CD14-positive monocyte (primary cell): ENCODE measurements at regions not wholly inside any gene's neighbourhood (a gene's known extent, or its start where the extent isn't known, plus 50 kb on each side); places are given as distances from the start of the nearest gene placed in this dataset.

Experiments
- DNase-seq, 3 donors: peaks; one replicate each; pipeline ENCODE4 v3.0.0-alpha.2; 2011 to 2022
- H2AFZ ChIP-seq: 2 replicates; pipeline ENCODE4 v1.6.0; 2012; ENCODE audit warnings: mild to moderate bottlenecking, low read depth, low read length, inconsistent platforms; ENCODE audit not compliant: insufficient read depth, poor library complexity, severe bottlenecking
- H3K27ac ChIP-seq, 2 donors: 1 replicate in 1 of 2; 2 replicates in 1 of 2; pipeline ENCODE4 v1.5.1; 2012 to 2013; ENCODE audit warnings: low read length in 2 of 2, control low read depth in 1 of 2, inconsistent platforms in 1 of 2, low read depth in 1 of 2, mild to moderate bottlenecking in 1 of 2
- H3K27me3 ChIP-seq, 2 donors: one replicate each; pipeline versions ENCODE4 v1.6.0 to v1.6.1; 2011 to 2013; ENCODE audit warnings: low read length in 2 of 2; ENCODE audit not compliant: control insufficient read depth in 2 of 2, insufficient read depth in 2 of 2
- H3K36me3 ChIP-seq, 2 donors: replicated peaks in 1 of 2; 1 replicate in 1 of 2; 2 replicates in 1 of 2; pipeline versions ENCODE4 v1.5.1 to v1.6.1; 2012 to 2013; ENCODE audit warnings: low read length in 2 of 2, control low read depth in 1 of 2, inconsistent platforms in 1 of 2, mild to moderate bottlenecking in 1 of 2; ENCODE audit not compliant: insufficient read depth in 2 of 2, control insufficient read depth in 1 of 2
- H3K4me1 ChIP-seq, 2 donors: 1 replicate in 1 of 2; 2 replicates in 1 of 2; pipeline versions ENCODE4 v1.5.1 to v1.6.1; 2012 to 2013; ENCODE audit warnings: low read length in 2 of 2, control low read depth in 1 of 2, inconsistent platforms in 1 of 2, mild to moderate bottlenecking in 1 of 2, moderate library complexity in 1 of 2; ENCODE audit not compliant: insufficient read depth in 2 of 2, control insufficient read depth in 1 of 2
- H3K4me2 ChIP-seq: replicated peaks from 2 replicates; pipeline ENCODE3; 2012; ENCODE audit warnings: low read length, moderate library complexity, mild to moderate bottlenecking; ENCODE audit not compliant: poor library complexity, severe bottlenecking; ENCODE audit errors: extremely low read depth
- H3K4me3 ChIP-seq, 3 experiments: fragments of 200-600 bp in 1 of 3; sonication (generic) in 1 of 3; replicated peaks in 1 of 3; 1 replicate in 2 of 3; 2 replicates in 1 of 3; pipeline ENCODE4 v1.5.1; 2011 to 2013; ENCODE audit warnings: low read length in 3 of 3, mild to moderate bottlenecking in 3 of 3, control low read depth in 2 of 3, low read depth in 2 of 3, inconsistent platforms in 1 of 3, moderate library complexity in 1 of 3
- H3K79me2 ChIP-seq: 2 replicates; pipeline ENCODE4 v1.6.0; 2012; ENCODE audit warnings: mild to moderate bottlenecking, control low read depth, inconsistent platforms, low read length, moderate library complexity; ENCODE audit not compliant: insufficient read depth
- H3K9ac ChIP-seq: 2 replicates; pipeline ENCODE4 v1.6.0; 2017; ENCODE audit warnings: low read length, mild to moderate bottlenecking; ENCODE audit not compliant: insufficient read depth, poor library complexity, severe bottlenecking
- H3K9me3 ChIP-seq, 2 donors: replicated peaks in 1 of 2; 1 replicate in 1 of 2; 2 replicates in 1 of 2; pipeline versions ENCODE4 v1.5.1 to v1.6.1; 2012 to 2013; ENCODE audit warnings: low read length in 2 of 2, control low read depth in 1 of 2; ENCODE audit not compliant: control insufficient read depth in 1 of 2, insufficient read depth in 1 of 2
- H4K20me1 ChIP-seq: 2 replicates; pipeline ENCODE4 v1.6.0; 2012; ENCODE audit warnings: mild to moderate bottlenecking, low read length, control low read depth, moderate library complexity; ENCODE audit not compliant: insufficient read depth
- H3K27ac Mint-ChIP-seq, 7 donors: one replicate each; pipeline ENCODE4 v1.8.0; 2020; ENCODE audit warnings: mild to moderate bottlenecking in 7 of 7, mixed read lengths in 7 of 7, moderate library complexity in 6 of 7, inconsistent platforms in 2 of 7
- H3K27me3 Mint-ChIP-seq, 3 donors: one replicate each; pipeline ENCODE4 v1.8.0; 2021 to 2022; ENCODE audit warnings: low read depth in 3 of 3, mild to moderate bottlenecking in 3 of 3, mixed read lengths in 3 of 3, moderate library complexity in 3 of 3, inconsistent platforms in 1 of 3
- H3K36me3 Mint-ChIP-seq, 2 donors: one replicate each; pipeline ENCODE4 v1.8.0; 2020; ENCODE audit warnings: mixed read lengths in 2 of 2, inconsistent platforms in 1 of 2, mild to moderate bottlenecking in 1 of 2
- H3K4me1 Mint-ChIP-seq: one replicate; pipeline ENCODE4 v1.8.0; 2020; ENCODE audit warnings: mild to moderate bottlenecking, mixed read lengths
- H3K4me3 Mint-ChIP-seq, 2 donors: one replicate each; pipeline ENCODE4 v1.8.0; 2020; ENCODE audit warnings: mild to moderate bottlenecking in 2 of 2, mixed read lengths in 2 of 2, moderate library complexity in 1 of 2
- H3K9me3 Mint-ChIP-seq, 7 donors: one replicate each; pipeline ENCODE4 v1.8.0; 2020 to 2022; ENCODE audit warnings: mixed read lengths in 7 of 7, mild to moderate bottlenecking in 6 of 7, moderate library complexity in 6 of 7, inconsistent platforms in 2 of 7
- WGBS: methylation state at CpG from one replicate; pipeline ENCODE4 v1.1.5; 2013; ENCODE audit warnings: missing lambda C conversion rate; ENCODE audit not compliant: insufficient coverage; 5-methylcytosine and 5-hydroxymethylcytosine counted together
- intact Hi-C, 2 donors: fragments of 100-400 bp; cut with micrococcal nuclease; formaldehyde crosslinking; loops; one replicate each; pipeline versions ENCODE4 v1.15.0 to v1.15.1; 2023
- TF ChIP-seq, protein P1 (sequence below): fragments of 200-600 bp; IDR thresholded peaks from one replicate; pipeline ENCODE4 v1.8.0; 2022; ENCODE audit warnings: antibody characterized with exemption, mild to moderate bottlenecking

DNA sequence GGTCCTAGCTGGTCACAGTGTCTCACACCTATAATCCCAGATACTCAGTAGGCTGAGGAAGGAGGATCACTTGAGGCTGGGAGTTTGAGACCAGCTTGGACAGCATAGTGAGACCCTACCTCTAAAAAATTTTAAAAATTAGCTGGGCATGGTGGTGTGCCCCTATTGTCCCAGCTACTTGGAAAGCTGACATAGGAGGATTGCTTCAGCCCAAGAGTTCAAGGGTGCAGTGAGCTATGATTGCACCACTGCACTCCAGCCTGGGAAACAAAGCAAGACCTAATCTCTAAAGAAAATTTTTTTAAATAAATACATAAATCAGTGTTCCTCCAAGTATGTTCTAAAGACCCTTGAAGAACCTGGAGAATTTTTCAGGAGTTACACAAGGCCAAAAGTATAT is 50.6 kb upstream of the GNAO1 start:
- no peaks in the 10 kb centered on the region for H3K4me1 ChIP-seq
- no peaks in the 10 kb centered on the region for H3K4me1 Mint-ChIP-seq
- TF ChIP-seq, protein P1, sequence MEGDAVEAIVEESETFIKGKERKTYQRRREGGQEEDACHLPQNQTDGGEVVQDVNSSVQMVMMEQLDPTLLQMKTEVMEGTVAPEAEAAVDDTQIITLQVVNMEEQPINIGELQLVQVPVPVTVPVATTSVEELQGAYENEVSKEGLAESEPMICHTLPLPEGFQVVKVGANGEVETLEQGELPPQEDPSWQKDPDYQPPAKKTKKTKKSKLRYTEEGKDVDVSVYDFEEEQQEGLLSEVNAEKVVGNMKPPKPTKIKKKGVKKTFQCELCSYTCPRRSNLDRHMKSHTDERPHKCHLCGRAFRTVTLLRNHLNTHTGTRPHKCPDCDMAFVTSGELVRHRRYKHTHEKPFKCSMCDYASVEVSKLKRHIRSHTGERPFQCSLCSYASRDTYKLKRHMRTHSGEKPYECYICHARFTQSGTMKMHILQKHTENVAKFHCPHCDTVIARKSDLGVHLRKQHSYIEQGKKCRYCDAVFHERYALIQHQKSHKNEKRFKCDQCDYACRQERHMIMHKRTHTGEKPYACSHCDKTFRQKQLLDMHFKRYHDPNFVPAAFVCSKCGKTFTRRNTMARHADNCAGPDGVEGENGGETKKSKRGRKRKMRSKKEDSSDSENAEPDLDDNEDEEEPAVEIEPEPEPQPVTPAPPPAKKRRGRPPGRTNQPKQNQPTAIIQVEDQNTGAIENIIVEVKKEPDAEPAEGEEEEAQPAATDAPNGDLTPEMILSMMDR, result no peak
- H3K27ac Mint-ChIP-seq, result no peak overlapping the region
- intact Hi-C loops, result no loop called here
- no peak overlapping the region for H3K4me2 ChIP-seq
- H3K36me3 Mint-ChIP-seq, result no peaks in the 10 kb centered on the region
- no peaks in the 10 kb centered on the region for H3K9me3 ChIP-seq
- no peak overlapping the region for H3K9ac ChIP-seq
- no peak overlapping the region for H3K4me3 Mint-ChIP-seq
- H3K27me3 ChIP-seq, result peaks cover 2 to 5% of the 10 kb centered on the region in 2 donors
- H3K27ac ChIP-seq, result no peak overlapping the region
- no peaks in the 10 kb centered on the region for H3K36me3 ChIP-seq
- H4K20me1 ChIP-seq, result no peaks in the 10 kb centered on the region
- no peak overlapping the region for H2AFZ ChIP-seq
- H3K9me3 Mint-ChIP-seq, result peaks cover 0 to 3% (median 0%) of the 10 kb centered on the region in 7 donors
- H3K27me3 Mint-ChIP-seq, result peaks cover 5 to 8% (median 6%) of the 10 kb centered on the region in 3 donors
- H3K4me3 ChIP-seq, result no peak overlapping the region
- no peaks in the 10 kb centered on the region for H3K79me2 ChIP-seq
- no peak for DNase-seq

DNA sequence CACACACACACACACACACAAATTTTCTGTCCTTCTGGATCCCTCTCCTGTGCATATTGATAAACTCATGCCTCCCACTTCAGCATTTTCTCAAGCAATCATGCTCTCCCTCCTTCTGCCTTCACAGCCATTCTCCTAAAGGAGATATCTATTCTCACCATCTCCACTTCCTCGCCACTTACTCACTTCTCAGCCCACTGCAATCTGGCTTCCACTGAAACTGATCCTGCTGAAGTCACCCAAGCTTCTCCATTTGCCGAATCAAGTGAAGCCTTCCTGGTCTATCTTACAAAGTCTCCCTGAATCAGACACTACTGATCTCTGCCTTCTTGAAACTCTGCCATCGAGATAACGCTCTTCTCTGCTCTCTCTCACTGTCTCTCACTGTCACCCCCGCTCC is 54.0 kb upstream of the GNAO1 start:
- whole genome bisulfite sequencing, result 78% methylated on average over 5 of the region's 5 CpGs
- Mint-ChIP-seq H3K4me1 (no peaks in the 10 kb centered on the region), H3K36me3 (no peaks in the 10 kb centered on the region), H3K9me3 (peaks cover 0 to 3% (median 0%) of the 10 kb centered on the region in 7 donors), H3K4me3 (no peak overlapping the region), H3K27me3 (peaks cover 3 to 6% (median 3%) of the 10 kb centered on the region in 3 donors), H3K27ac (no peak overlapping the region)
- no peak overlapping the region for H2AFZ ChIP-seq
- H3K9ac ChIP-seq, result no peak overlapping the region
- intact Hi-C loops, result no loop called here
- peaks cover 0 to 2% of the 10 kb centered on the region in 2 donors for H3K27me3 ChIP-seq
- H3K79me2 ChIP-seq, result no peaks in the 10 kb centered on the region
- no peaks in the 10 kb centered on the region for H3K4me1 ChIP-seq
- H3K4me3 ChIP-seq, result no peak overlapping the region
- H3K4me2 ChIP-seq, result no peak overlapping the region
- H3K27ac ChIP-seq, result no peak overlapping the region
- DNase-seq, result no peak
- TF ChIP-seq, protein P1, result no peak
- H3K36me3 ChIP-seq, result no peaks in the 10 kb centered on the region
- H3K9me3 ChIP-seq, result no peaks in the 10 kb centered on the region
- no peaks in the 10 kb centered on the region for H4K20me1 ChIP-seq
